PC-9 (cell line): ENCODE measurements at regions not wholly inside any gene's neighbourhood (a gene's known extent, or its start where the extent isn't known, plus 50 kb on each side); places are given as distances from the start of the nearest gene placed in this dataset.

Source experiments
- CTCF ChIP-seq: fragments of 200-600 bp; sonication (generic); conservative IDR thresholded peaks from 2 replicates; pipeline ENCODE4 v1.6.1; 2017; ENCODE audit warnings: mixed run types, antibody characterized with exemption, mild to moderate bottlenecking, moderate library complexity
- EZH2 ChIP-seq: fragments of 200-600 bp; sonication (generic); IDR thresholded peaks from 2 replicates; pipeline ENCODE4 v1.8.0; 2017; ENCODE audit warnings: antibody characterized with exemption, low read depth

- TF ChIP-seq CTCF (no peak), EZH2 (no peak)
Observed at GRCh38 chr16:73663720-73664119, 615.8 kb upstream of the ZFHX3 start.
